ENCODE measurements at regions not wholly inside any gene's neighbourhood (a gene's known extent, or its start where the extent isn't known, plus 50 kb on each side); places are given as distances from the start of the nearest gene placed in this dataset.
"Not testable (repeated sequence)": the region's sequence is repeated elsewhere in the genome, so short reads cannot be mapped to it uniquely, and the experiment has no call there.

- H3K4me3 Mint-ChIP-seq; H3K36me3 Mint-ChIP-seq (ENCODE audit: low read depth); DNase-seq (ENCODE audit: low spot score); H3K4me1 Mint-ChIP-seq (ENCODE audit: low read depth); H3K27me3 Mint-ChIP-seq (ENCODE audit: low read depth); H3K9me3 Mint-ChIP-seq: not testable (repeated sequence)
- peak overlapping the region; percentile 3 for H3K27ac Mint-ChIP-seq
Observed at GRCh38 chr15:44904651-44905340, 51.7 kb upstream of the TERB2 start.
